ENCODE measurements at regions not wholly inside any gene's neighbourhood (a gene's known extent, or its start where the extent isn't known, plus 50 kb on each side); places are given as distances from the start of the nearest gene placed in this dataset.
"Not testable (repeated sequence)": the region's sequence is repeated elsewhere in the genome, so short reads cannot be mapped to it uniquely, and the experiment has no call there.

DNA sequence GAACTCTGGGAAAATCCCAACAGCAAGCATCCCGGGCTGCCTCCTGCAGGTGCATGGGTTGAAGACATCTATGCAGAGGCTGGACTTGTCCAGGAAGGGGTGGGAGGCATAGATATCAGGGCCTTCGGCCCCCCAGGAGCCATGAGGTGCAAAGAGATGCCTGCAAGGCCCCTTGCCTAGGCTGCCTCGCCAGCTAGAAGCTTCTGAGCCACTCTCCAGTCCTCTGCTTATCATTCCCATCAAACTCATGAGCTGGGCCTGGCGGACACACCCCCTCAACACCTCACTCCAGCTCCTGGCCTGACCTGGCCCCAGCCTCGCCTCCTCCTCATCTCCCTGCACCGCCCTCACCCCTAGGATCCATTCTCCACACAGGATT lies 152.4 kb upstream of the PTPN1 start:
- no peak for DNase-seq (ENCODE audit: low read depth)

DNA sequence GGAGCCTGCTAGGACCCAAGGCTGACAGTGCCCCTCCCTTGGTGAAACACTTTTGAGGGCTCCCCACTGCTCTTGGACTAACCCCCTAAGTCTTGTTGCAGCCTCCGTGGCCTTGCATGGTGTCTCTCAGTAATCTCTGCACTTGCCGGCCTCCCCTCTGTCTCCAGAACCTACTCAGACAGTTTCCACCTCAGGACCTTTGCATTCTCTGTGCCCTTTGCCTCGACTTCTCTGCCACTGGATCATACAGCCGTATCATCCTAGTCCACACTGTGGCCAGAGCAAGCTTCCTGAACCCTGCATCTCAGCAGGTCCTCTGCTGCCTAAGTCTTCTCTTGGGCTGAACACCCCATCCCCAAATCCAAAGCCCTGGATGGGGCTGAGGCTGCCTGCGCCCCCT lies 152.0 kb upstream of the PTPN1 start:
- DNase-seq (ENCODE audit: low read depth) = no peak

DNA sequence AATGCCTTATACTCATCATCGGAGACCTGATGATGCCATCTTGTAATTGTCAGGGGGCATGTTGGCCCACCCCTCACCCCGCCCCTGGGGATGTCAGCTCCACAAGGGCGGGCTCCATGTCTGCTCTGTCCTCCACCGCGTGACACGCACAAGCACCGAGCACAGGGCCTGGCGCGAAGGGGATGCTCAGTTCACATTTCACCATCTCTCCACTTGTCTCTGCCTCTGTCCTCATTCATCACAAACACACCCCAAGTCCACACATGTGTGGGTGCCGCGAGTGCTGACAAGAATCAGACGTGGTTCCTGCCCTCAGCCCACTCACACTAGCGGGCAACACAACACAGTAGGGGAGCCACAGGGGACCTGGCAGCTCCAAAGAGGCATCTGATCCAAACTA lies 151.2 kb upstream of the PTPN1 start:
- no peak for DNase-seq (ENCODE audit: low read depth)

DNA sequence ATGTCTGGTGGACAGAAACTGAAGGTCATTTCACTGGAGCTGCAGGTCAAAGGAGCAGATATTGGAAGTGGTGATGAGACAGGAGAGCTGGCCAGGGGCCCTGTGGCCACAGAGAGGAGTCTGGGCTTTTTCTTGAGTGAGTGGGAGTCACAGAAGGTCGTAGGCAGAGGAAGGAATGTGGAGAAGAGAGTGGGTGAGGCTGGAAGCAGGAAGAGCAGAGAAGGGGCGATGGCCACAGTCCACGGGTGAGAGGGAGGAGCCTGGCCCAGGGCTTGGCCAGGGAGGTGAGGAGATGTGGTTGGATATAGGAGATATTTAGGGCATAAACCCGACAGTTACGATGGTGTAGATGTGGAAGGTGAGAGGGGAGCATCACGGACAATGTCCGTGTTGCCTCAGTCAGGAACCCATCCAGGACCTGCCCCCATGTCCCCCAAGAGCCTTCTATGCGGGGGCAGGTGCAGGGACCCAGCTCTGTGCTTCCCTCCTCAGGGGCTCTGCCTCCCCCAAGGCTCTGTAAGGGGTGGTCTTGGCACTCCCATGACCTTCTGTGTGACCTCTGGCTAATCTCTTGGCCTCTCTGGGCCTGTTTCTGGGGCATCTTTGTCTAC lies 150.5 kb upstream of the PTPN1 start:
- no peak for DNase-seq (ENCODE audit: low read depth)

DNA sequence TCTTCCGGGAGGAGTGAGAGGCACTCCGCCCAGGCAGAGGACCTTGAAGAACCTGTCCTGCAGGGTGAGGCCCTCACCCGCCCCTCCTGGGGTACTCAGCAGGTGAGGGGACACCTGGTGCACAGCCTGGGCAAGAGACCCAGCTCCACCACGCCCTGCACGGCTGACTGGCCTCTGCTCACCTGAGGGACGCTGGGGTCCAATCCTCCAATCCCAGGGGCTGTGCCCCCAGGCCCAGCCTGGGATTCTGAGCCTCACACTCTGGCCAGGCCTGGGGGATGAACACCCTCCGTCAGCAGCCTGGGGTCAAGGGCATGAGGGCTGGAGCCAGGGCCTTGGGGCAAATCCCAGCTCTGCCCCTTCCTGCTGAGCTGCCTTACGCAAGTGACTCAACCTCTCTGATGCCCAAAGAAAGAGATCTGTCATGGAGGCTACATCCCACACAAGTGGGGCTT lies 149.9 kb upstream of the PTPN1 start:
- no peak for DNase-seq (ENCODE audit: low read depth)

DNA sequence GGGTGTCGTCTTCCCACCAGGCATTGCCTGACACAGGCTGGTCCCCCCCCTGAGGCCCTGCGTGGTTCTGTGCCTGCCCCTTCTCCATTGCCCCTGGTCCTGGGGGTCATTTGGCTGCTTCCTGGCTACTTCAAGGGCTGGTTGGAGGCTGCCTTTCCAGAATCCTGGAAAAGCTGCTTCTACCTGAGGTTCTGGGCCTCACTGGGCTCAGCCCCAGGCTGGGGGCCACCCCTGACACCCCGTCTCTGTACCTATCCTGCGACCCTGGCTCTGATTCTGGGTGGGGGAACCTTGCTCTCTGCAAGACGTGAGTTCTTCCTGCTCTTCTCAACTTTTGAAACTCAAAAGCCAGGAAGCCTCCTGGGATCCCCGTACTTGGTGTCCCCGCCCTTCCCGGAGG lies 149.3 kb upstream of the PTPN1 start:
- no peak for DNase-seq (ENCODE audit: low read depth)

DNA sequence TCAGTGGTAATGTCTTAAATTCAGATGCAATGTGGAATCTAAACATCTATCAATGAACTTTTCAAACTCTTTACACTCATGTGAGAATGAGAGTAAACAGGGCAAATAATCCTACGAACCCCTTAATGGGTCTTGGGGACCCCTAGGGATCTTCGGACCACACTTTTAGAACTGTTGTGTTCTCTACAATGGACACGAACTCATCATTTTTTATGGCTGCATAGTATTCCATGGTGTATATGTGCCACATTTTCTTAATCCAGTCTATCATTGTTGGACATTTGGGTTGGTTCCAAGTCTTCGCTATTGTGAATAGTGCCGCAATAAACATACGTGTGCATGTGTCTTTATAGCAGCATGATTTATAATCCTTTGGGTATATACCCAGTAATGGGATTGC lies 148.0 kb upstream of the PTPN1 start:
- DNase-seq (ENCODE audit: low read depth) = not testable (repeated sequence)

DNA sequence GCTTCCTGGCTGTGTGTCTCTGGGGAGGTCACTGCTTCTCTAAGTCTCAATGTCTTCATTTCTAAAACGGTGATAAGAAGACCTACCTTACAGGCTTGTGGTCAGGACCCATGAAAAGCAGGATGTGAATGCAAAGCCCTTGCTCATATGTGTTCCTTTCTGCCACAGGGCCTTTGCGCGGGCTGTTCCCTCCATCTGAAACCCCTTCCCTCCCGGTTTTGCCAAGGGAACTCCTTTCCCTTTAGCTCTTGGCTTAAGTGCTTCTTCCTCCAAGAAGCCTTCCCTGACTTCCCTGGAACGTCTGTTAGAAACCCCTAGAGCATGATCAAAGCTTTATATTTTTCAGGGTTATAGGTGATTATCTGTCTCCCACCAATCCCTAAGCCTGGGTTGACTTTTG lies 147.2 kb upstream of the PTPN1 start:
- DNase-seq (ENCODE audit: low read depth) = no peak

DNA sequence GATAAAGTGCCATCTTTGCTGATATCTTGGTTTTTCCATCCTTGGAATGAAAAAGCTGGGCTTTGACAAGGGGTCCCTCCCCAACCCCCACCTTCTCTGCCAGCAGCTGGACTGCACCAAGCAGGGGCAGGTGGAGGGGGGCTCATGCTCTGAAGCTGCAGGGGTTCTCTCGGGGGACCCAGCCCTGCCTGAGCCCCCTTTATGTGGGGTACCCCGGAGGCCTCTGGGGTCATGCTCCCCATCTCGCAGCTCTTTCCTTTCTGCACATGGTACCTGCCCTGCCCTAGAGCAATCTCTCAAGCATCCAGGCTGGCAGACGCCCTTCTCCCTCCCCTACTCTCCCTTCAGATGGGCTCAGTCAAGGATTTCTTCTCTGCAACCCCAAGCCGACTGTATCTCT lies 146.7 kb upstream of the PTPN1 start:
- no peak for DNase-seq (ENCODE audit: low read depth)

DNA sequence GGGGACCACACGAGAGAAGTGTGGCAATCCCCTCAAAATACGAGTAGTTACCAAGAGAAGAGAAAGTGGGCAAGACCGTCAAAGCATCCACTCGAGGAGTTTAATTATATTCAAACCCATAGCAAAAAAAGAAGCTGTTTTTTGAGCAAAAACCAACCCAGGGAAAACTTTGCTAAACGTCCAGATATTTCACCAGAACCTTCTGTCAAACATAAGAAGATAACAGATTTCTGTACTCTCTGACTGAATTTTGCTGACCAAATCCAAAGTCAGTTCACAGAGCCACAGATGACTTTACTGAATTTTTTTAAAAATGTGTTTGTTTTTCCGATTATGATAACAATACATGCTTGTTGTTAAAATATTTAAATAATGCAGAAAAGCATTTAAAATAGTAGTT lies 145.6 kb upstream of the PTPN1 start:
- DNase-seq (ENCODE audit: low read depth) = no peak

DNA sequence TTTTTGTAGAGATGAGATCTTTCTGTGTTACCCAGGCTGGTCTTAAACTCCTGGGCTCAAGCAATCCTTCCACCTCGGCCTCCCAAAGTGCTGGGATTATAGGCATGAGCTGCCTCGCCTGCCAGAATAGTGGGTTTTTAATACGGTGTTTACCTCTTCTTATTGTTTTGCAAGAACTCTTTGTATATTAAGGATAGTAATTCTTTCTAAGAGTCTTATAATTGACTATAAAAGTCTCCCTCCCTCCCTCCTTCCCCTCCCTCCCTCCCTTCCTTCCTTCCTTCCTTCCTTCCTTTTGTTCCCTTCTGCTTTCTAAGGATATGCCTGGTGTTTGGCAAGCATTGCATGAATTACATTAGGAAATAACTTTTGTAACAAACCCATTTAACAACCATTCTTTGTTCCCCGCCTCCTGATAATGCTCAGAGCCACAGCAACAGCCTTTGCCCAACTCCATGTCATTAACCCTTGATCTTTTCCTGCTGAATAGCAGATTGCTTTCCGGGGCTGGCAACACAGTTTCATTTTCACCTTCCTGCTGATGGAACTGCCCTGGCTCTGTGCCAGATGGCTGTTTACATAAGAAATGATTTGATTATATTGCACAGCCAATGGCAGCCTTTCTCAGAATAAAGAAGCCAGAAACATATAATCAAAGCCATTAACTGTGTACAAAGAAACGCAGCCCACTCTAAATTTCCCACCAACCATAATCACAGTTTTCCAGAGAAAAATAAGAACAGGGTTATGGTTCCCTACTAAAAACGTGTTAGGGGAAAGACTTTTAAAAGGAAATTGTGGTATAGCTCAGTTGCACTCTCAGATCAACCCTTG lies 143.7 kb upstream of the PTPN1 start:
- peak; percentile 51 for DNase-seq (ENCODE audit: low read depth)

DNA sequence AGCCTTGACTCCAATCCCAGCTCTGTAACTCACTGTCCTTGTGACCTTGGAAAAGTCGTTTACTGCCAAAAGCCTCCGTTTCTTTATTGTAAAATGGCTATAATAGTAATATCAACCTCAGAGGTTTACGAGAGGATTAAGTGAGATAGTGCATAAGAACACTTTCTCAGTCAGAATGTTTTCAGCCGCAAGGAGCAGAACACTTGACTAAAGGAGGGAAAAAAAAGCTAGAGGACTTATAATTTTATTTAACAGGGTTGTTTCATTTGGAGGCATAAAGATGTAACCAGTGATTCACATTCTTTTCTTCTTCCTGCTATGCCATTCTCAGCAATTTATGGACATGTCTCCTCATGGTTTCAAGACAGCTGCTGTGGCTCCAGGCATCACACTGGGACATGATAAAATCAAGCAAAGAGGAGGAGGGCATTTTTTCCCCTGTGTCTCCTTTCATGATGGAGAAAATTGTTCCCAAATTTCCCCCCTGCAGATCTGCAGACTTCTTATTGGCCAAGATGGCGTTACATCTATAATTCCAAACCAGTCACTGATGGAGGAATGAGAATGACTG lies 143.0 kb upstream of the PTPN1 start:
- DNase-seq (ENCODE audit: low read depth) = no peak

DNA sequence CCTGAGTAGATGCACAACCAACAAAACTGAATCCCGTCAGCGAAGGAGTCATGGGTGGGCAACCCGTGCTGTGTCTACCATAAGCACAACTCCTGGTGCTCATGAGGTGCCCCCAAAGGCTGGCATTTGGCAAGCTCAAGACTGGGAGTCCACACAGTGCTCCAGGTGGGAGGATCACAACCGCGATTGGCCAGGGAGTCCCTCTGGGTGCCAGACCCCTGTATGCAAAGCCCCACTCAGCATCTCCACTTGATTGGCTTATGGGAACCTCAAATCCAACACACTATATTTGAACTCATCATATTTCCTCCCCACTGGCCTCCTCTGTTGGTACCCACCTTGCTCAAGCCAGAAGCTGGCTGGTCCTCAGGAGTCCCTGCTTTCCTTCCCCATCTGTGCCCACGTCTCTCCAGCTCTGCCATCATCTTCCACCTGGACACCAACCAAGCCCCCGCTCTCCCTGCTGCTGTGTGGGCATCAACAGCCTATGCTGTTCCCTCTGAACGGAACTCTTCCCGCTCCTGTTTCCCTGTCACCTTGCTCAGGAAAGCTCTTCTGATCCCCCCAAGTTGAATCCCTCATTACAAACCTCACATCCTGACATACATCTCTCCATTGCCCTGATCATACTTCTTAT lies 142.3 kb upstream of the PTPN1 start:
- no peak for DNase-seq (ENCODE audit: low read depth)

DNA sequence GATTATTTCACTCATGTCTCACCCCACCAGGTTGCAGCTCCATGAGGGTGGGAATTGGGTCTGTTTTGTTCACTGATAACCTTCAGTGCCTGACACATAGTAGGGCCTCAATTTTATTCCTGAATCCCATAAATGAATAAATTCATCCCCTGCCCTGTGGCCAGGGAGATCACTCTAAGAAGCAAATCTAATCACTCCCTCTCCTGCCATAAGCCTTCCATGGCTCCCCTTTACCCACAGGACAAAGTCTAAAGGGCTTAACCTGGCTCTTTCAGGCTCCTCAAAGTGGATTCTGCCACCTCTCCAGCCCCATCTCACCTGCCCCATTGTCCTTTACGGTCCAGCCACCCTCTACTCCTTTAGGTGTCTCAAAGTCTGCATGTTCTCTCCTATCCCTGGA lies 141.8 kb upstream of the PTPN1 start:
- DNase-seq (ENCODE audit: low read depth) = no peak

DNA sequence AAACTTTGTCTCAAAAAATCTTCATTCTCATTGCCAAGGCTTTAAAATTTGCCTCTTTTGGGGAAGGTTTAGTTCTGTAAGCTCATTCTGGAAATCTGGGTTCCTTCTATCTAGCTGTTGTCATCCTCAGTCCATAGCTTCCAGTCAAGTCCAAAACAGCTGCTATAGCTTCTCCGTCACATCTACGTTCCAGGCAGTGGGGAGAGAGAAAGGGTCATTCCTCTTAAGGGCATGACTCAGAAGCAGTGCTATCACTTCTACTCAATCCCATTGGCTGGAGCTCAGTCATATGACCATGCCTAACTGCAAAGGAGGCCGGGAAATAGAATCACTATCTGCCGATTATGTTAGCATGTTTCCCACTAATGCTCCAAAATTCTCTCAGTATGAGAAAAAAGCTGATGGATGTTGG lies 141.4 kb upstream of the PTPN1 start:
- peak; percentile 72 for DNase-seq (ENCODE audit: low read depth)

DNA sequence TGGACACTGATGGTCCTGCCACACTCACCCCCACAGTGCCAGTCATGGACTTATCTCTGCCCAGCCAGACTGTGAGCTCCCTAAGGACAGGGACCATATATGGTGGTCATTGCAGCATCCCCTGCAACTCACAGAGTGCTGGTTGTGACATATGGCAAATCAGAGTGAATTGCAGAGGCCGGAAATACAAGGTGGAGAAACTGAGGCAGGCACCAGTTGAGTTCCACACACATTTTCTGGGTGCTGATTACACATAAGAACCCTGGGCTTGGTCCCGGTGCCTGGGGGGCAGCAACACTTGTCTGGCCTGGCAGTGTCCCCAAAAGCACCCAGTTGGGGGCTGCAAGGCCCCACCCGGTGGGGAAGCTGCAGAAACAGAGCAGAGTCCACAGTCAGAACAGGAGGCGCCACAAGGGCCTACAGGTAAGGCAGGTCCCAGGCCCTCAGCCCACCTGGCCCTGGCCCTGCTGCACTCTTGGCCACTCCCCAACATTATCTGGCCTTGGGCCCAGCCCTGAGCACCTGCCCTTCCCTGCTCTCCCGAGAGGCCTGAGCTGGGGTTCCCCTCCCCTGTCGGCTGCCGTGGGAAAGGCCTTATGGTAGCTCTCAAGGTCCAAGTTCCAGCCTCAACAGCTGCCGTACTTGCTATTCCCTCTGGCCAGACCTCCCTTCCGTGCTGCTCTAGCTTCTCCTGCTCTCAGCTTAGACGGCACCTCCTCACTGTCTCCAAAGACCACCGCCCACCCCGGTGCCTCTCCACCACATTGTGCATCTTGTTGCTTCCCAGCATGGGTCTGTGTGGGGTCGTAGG lies 140.8 kb upstream of the PTPN1 start:
- DNase-seq (ENCODE audit: low read depth) = peak; percentile 47

DNA sequence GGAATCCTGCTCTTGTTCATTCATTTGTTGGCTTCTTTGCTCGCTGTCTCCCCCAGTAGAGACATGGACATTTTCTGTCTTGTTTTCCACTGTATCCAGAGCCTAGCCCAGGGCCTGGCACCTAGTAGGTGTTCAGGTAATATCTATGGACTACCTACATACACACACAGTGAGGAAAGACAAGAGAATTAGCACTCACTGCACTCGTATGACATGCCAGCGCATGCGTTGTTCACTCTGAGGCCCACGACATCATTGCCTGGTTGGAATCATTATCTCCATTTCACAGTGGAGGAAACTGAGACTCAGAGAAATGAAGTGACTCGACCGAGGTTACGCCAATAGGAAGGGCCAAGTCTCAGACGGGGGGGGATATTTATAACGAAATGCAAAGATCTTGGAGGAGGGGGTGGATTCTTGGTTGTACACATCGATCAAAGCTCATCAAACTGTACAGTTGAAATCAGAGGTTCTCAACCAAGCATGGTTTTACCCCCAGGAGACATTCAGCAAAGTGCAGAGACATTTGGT lies 140.1 kb upstream of the PTPN1 start:
- DNase-seq (ENCODE audit: low read depth) = no peak

DNA sequence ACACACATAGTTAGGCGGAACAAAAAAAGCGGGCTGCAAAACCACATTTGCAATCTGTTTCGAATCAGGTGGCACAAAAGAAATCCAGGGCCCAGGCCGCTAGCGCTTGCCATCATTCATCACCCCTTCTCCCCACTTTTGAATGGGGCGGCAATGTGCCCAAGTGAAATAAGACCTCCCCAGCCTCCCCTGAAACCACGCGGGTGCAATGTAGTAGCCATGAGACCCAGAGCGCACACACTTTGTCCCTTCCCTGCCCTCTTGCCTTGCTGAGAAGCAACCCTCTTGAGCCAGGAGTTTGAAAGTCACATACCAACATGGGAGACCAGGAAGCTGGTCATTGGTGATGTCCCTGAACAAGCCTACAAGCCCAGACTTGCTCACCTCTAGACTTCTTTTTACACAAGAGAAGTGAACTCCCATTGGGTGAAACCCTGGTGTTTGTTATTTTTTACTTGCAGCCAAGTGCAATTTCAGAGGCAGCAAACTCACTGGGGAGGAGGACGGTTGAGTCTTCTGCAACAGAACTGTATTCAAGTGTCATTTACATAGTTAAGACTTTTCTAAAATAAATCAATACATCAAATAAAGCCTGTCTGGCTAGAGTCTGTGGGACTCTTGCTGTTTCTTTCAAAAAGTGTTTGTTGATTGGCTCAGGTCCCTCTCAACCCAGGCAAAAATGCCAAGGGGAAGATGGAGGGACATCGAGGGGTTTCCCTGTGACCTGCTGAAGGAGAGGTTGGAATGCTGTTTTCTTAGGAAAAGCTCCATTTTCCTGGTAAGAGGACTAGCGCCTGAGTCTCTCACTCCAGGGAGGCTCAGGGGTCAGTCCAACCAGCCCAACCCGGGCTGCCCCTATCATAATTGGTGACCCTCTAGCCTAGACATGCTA lies 138.1 kb upstream of the PTPN1 start:
- no peak for DNase-seq (ENCODE audit: low read depth)

DNA sequence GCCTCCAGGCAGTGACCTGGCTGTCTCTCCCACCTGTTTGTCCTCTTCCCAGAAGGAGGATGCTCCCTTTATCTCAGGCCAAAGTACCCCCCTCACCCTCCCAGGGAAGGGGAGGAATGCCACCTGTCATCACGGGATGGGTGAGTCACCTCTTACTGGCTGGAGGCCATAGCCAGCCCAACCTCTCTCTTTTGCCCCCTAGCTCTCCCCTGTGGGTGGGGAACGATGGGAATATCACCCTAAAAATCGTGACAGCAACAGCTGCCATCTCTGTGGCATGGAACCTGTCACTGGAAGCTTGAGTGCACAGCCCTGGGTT lies 137.5 kb upstream of the PTPN1 start:
- peak; percentile 81 for DNase-seq (ENCODE audit: low read depth)

DNA sequence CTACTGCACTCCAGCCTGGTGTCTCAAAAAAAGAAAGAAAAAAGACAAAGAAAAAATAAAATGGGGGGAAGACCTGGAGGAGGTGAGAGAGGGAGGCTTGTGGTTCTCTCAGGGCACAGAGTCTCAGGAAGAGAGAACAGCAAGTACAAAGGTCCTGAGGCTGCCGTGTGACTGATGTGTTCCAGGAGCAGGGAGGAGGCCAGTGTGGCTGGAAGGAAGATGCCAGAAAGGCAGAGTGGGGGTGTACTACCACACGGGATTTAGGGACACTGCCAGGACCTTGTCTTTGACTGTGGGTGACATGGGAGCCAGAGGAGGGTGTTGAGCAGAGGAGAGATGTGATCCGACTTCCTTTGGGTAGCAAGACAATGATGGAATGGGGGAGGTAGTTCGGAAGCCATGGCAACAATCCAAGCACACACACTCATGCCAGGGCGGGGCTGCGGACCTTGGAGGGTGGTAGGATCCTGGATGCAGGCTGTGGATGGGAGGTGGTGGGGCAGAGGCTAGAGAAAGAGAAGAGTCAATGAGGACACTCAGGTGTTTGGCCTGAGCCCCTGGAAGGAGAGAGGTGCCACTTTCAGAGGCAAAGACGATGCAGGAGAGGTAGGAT lies 136.4 kb upstream of the PTPN1 start:
- peak; percentile 32 for DNase-seq (ENCODE audit: low read depth)
